Liver (tissue), 8 donors: ENCODE measurements at regions not wholly inside any gene's neighbourhood (a gene's known extent, or its start where the extent isn't known, plus 50 kb on each side); places are given as distances from the start of the nearest gene placed in this dataset.

ENCODE experiments used
- DNase-seq: peaks from one replicate; pipeline ENCODE4 v3.0.0-alpha.2; 2017; ENCODE audit warnings: low spot score
- H3K27ac ChIP-seq, 2 donors: one replicate each; pipeline ENCODE4 v1.7.0; 2013; ENCODE audit warnings: inconsistent platforms in 2 of 2, low read length in 2 of 2, control low read depth in 1 of 2, low read depth in 1 of 2, mild to moderate bottlenecking in 1 of 2
- H3K27me3 ChIP-seq, 4 donors: one replicate each; pipeline versions ENCODE4 v1.6.1 to v1.7.0; 2013; ENCODE audit warnings: low read length in 3 of 4, inconsistent platforms in 1 of 4, mild to moderate bottlenecking in 1 of 4, moderate library complexity in 1 of 4; ENCODE audit not compliant: control insufficient read depth in 4 of 4, insufficient read depth in 4 of 4
- H3K36me3 ChIP-seq, 4 donors: one replicate each; pipeline versions ENCODE4 v1.6.1 to v1.7.0; 2013; ENCODE audit warnings: low read length in 3 of 4, mild to moderate bottlenecking in 3 of 4, low read depth in 1 of 4, moderate library complexity in 1 of 4; ENCODE audit not compliant: control insufficient read depth in 4 of 4, insufficient read depth in 3 of 4
- H3K4me1 ChIP-seq, 4 donors: one replicate each; pipeline versions ENCODE4 v1.6.1 to v1.7.0; 2013; ENCODE audit warnings: low read length in 3 of 4, mild to moderate bottlenecking in 3 of 4, moderate library complexity in 1 of 4; ENCODE audit not compliant: control insufficient read depth in 4 of 4, insufficient read depth in 4 of 4
- H3K4me3 ChIP-seq, 3 donors: one replicate each; pipeline versions ENCODE4 v1.6.1 to v1.7.0; 2013; ENCODE audit warnings: low read length in 3 of 3, control low read depth in 1 of 3, low read depth in 1 of 3, mild to moderate bottlenecking in 1 of 3
- H3K9ac ChIP-seq, 2 donors: one replicate each; pipeline ENCODE4 v1.7.0; 2013; ENCODE audit warnings: low read length in 2 of 2, mild to moderate bottlenecking in 2 of 2, moderate library complexity in 2 of 2, control low read depth in 1 of 2, low read depth in 1 of 2
- H3K9me3 ChIP-seq, 4 donors: one replicate each; pipeline versions ENCODE4 v1.6.1 to v1.7.0; 2013; ENCODE audit warnings: low read length in 3 of 4; ENCODE audit not compliant: control insufficient read depth in 4 of 4
- FOXA1 ChIP-seq: IDR thresholded peaks from 2 replicates; pipeline ENCODE4 v1.6.1; 2016; ENCODE audit warnings: antibody characterized with exemption
- FOXA2 ChIP-seq: IDR thresholded peaks from 2 replicates; pipeline ENCODE4 v1.6.1; 2016; ENCODE audit warnings: antibody characterized with exemption
- GABPA ChIP-seq, 2 donors: IDR thresholded peaks in 1 of 2; conservative IDR thresholded peaks in 1 of 2; 2 replicates each; pipeline ENCODE4 v1.6.1; 2016; ENCODE audit warnings: antibody characterized with exemption in 2 of 2, mild to moderate bottlenecking in 1 of 2, moderate library complexity in 1 of 2
- HNF4A ChIP-seq, 2 donors: conservative IDR thresholded peaks; 2 replicates each; pipeline ENCODE4 v1.6.1; 2016; ENCODE audit warnings: antibody characterized with exemption in 2 of 2, mild to moderate bottlenecking in 2 of 2
- HNF4G ChIP-seq: IDR thresholded peaks from 2 replicates; pipeline ENCODE4 v1.6.1; 2016; ENCODE audit warnings: antibody characterized with exemption
- JUND ChIP-seq, 2 donors: IDR thresholded peaks; 2 replicates each; pipeline ENCODE4 v1.6.1; 2016; ENCODE audit warnings: antibody characterized with exemption in 2 of 2
- NR2F2 ChIP-seq: IDR thresholded peaks from 2 replicates; pipeline ENCODE4 v1.6.1; 2016; ENCODE audit warnings: antibody characterized with exemption
- RAD21 ChIP-seq, 2 donors: IDR thresholded peaks; 2 replicates each; pipeline ENCODE4 v1.6.1; 2016; ENCODE audit warnings: antibody characterized with exemption in 2 of 2, mild to moderate bottlenecking in 2 of 2
- RXRA ChIP-seq, 2 donors: IDR thresholded peaks; 2 replicates each; pipeline ENCODE4 v1.6.1; 2017 to 2018; ENCODE audit warnings: antibody characterized with exemption in 2 of 2, mild to moderate bottlenecking in 1 of 2
- SP1 ChIP-seq: IDR thresholded peaks from 2 replicates; pipeline ENCODE4 v1.6.1; 2018; ENCODE audit warnings: antibody characterized with exemption, mild to moderate bottlenecking
- TAF1 ChIP-seq: conservative IDR thresholded peaks from 2 replicates; pipeline ENCODE4 v1.6.1; 2016; ENCODE audit warnings: antibody characterized with exemption, mild to moderate bottlenecking
- YY1 ChIP-seq: IDR thresholded peaks from 2 replicates; pipeline ENCODE4 v1.6.1; 2016; ENCODE audit warnings: antibody characterized with exemption, mild to moderate bottlenecking
- WGBS: extraction: QIAGEN DNeasy Blood & Tissue Kit; methylation state at CpG from one replicate; pipeline ENCODE4 v1.1.7; 2013; 5-methylcytosine and 5-hydroxymethylcytosine counted together
- TF ChIP-seq, protein P1 (sequence below): IDR thresholded peaks from 2 replicates; pipeline ENCODE4 v1.6.1; 2016; ENCODE audit warnings: antibody characterized with exemption
- TF ChIP-seq, protein P2 (sequence below): fragments of 150-350 bp; IDR thresholded peaks from 2 replicates; pipeline ENCODE4 v1.5.1; 2017; ENCODE audit warnings: improper control_type of control experiment, low read depth, low read length; ENCODE audit not compliant: missing input control
- TF ChIP-seq, protein P3 (sequence below): IDR thresholded peaks from 2 replicates; pipeline ENCODE4 v1.6.1; 2016; ENCODE audit warnings: antibody characterized with exemption, mild to moderate bottlenecking
- TF ChIP-seq, protein P4 (sequence below): IDR thresholded peaks from 2 replicates; pipeline ENCODE4 v1.6.1; 2016; ENCODE audit warnings: antibody characterized with exemption
- donor health status: healthy.
- donor health status: healthy.
- donor health status: healthy.
- donor health status: healthy.
- donor health status: healthy.

DNA sequence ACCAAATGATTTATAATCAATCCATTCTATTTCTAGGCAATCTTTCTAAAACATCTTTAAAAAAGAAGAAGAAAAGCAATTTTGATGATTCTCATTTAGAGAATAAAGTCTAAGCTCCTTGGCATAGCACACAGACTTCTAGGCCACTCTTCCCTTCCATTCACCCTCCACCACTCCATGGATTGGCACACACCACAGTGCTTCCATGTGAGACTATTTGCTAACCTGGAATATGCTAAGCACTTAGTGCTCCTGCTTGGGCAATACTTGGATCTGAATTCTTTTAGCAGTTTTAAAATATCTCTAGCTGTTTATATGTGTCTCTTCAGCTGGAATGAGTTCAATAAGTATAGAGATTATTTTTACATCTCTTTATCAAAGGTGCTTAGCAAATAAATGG is 177.6 kb upstream of the FBXL7 start:
- Histone ChIP-seq H3K27ac (no peak overlapping the region), H3K27me3 (no peaks in the 10 kb centered on the region), H3K4me1 (peaks cover 0 to 5% (median 1%) of the 10 kb centered on the region in 4 donors), H3K36me3 (no peaks in the 10 kb centered on the region), H3K9ac (no peak overlapping the region), H3K4me3 (no peak overlapping the region), H3K9me3 (no peaks in the 10 kb centered on the region)
- peak; percentile 31 for TF ChIP-seq YY1
- no peak for TF ChIP-seq GABPA (IDR thresholded peaks at IDR 0.05 in 1 of 2, conservative IDR thresholded peaks at IDR 0.05 in 1 of 2)
- peak in 1 of 2 donors; percentile 43 for TF ChIP-seq RXRA (IDR thresholded peaks at IDR 0.05)
- peak; percentile 23 to 63 for TF ChIP-seq HNF4A (conservative IDR thresholded peaks at IDR 0.05)
- no peak for TF ChIP-seq SP1
- TF ChIP-seq FOXA1, result no peak
- TF ChIP-seq TAF1, result no peak
- TF ChIP-seq HNF4G, result no peak
- TF ChIP-seq, protein P1, sequence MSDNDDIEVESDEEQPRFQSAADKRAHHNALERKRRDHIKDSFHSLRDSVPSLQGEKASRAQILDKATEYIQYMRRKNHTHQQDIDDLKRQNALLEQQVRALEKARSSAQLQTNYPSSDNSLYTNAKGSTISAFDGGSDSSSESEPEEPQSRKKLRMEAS, result peak; percentile 13
- no peak for TF ChIP-seq FOXA2
- peak in 1 of 2 donors; percentile 34 for TF ChIP-seq RAD21 (IDR thresholded peaks at IDR 0.05)
- TF ChIP-seq, protein P2, sequence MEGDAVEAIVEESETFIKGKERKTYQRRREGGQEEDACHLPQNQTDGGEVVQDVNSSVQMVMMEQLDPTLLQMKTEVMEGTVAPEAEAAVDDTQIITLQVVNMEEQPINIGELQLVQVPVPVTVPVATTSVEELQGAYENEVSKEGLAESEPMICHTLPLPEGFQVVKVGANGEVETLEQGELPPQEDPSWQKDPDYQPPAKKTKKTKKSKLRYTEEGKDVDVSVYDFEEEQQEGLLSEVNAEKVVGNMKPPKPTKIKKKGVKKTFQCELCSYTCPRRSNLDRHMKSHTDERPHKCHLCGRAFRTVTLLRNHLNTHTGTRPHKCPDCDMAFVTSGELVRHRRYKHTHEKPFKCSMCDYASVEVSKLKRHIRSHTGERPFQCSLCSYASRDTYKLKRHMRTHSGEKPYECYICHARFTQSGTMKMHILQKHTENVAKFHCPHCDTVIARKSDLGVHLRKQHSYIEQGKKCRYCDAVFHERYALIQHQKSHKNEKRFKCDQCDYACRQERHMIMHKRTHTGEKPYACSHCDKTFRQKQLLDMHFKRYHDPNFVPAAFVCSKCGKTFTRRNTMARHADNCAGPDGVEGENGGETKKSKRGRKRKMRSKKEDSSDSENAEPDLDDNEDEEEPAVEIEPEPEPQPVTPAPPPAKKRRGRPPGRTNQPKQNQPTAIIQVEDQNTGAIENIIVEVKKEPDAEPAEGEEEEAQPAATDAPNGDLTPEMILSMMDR, result no peak
- no peak for DNase-seq

DNA sequence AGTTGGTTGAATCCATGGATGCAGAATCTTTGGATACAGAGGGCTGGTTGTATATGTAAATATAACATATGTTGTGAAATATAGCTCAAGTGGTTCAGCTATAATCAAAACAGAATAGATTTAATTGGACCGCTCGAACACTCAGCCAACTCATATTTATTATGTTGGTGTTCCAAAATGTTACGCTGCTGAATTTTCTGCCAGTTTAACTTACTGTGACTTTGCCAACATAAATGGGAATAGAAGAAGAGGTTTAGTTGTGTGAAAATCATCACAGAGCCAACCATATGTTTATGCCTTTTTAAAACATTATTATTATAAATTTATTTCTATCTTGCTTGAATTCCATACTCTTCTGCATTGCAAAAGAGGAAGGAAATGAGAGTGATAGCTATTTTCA is 178.2 kb upstream of the FBXL7 start:
- H3K27ac ChIP-seq, result no peak overlapping the region
- H3K36me3 ChIP-seq, result no peaks in the 10 kb centered on the region
- no peak for TF ChIP-seq NR2F2
- no peak for TF ChIP-seq FOXA1
- TF ChIP-seq RXRA (IDR thresholded peaks at IDR 0.05), result no peak
- TF ChIP-seq, protein P3, sequence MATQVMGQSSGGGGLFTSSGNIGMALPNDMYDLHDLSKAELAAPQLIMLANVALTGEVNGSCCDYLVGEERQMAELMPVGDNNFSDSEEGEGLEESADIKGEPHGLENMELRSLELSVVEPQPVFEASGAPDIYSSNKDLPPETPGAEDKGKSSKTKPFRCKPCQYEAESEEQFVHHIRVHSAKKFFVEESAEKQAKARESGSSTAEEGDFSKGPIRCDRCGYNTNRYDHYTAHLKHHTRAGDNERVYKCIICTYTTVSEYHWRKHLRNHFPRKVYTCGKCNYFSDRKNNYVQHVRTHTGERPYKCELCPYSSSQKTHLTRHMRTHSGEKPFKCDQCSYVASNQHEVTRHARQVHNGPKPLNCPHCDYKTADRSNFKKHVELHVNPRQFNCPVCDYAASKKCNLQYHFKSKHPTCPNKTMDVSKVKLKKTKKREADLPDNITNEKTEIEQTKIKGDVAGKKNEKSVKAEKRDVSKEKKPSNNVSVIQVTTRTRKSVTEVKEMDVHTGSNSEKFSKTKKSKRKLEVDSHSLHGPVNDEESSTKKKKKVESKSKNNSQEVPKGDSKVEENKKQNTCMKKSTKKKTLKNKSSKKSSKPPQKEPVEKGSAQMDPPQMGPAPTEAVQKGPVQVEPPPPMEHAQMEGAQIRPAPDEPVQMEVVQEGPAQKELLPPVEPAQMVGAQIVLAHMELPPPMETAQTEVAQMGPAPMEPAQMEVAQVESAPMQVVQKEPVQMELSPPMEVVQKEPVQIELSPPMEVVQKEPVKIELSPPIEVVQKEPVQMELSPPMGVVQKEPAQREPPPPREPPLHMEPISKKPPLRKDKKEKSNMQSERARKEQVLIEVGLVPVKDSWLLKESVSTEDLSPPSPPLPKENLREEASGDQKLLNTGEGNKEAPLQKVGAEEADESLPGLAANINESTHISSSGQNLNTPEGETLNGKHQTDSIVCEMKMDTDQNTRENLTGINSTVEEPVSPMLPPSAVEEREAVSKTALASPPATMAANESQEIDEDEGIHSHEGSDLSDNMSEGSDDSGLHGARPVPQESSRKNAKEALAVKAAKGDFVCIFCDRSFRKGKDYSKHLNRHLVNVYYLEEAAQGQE, result no peak
- TF ChIP-seq, protein P2, result no peak
- no peak for TF ChIP-seq FOXA2
- TF ChIP-seq HNF4A (conservative IDR thresholded peaks at IDR 0.05), result no peak
- TF ChIP-seq, protein P1, result no peak
- TF ChIP-seq, protein P4, sequence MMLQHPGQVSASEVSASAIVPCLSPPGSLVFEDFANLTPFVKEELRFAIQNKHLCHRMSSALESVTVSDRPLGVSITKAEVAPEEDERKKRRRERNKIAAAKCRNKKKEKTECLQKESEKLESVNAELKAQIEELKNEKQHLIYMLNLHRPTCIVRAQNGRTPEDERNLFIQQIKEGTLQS, result no peak
- no peak for TF ChIP-seq HNF4G
- TF ChIP-seq JUND (IDR thresholded peaks at IDR 0.05), result no peak
- no peak for TF ChIP-seq RAD21 (IDR thresholded peaks at IDR 0.05)
- no peak for TF ChIP-seq SP1
- no peak for TF ChIP-seq GABPA (IDR thresholded peaks at IDR 0.05 in 1 of 2, conservative IDR thresholded peaks at IDR 0.05 in 1 of 2)
- peaks cover 0 to 5% (median 1%) of the 10 kb centered on the region in 4 donors for H3K4me1 ChIP-seq
- no peak for DNase-seq
- no peaks in the 10 kb centered on the region for H3K9me3 ChIP-seq
- no peak overlapping the region for H3K9ac ChIP-seq
- H3K4me3 ChIP-seq, result no peak overlapping the region
- 94% methylated on average over 3 of the region's 3 CpGs for WGBS
- no peaks in the 10 kb centered on the region for H3K27me3 ChIP-seq
